Fibroblast of lung (primary cell): ENCODE measurements at regions not wholly inside any gene's neighbourhood (a gene's known extent, or its start where the extent isn't known, plus 50 kb on each side); places are given as distances from the start of the nearest gene placed in this dataset.
A peak's percentile ranks its signal among the peaks of the same experiment; 100 is the strongest.

Experiments used
- DNase-seq, 2 donors: peaks; one replicate each; pipeline versions ENCODE4 v3.0.0 to v3.0.0-alpha.2; 2010; ENCODE audit warnings: low read depth in 2 of 2
- H2AFZ ChIP-seq: 2 replicates; pipeline ENCODE4 v1.5.1; 2012; ENCODE audit warnings: low read length, control low read depth, inconsistent platforms
- H3K27ac ChIP-seq: 2 replicates; pipeline ENCODE4 v1.5.1; 2011; ENCODE audit warnings: low read length, control low read depth; ENCODE audit not compliant: insufficient read depth
- H3K27me3 ChIP-seq: 2 replicates; pipeline ENCODE4 v1.5.1; 2011; ENCODE audit warnings: mild to moderate bottlenecking, low read length; ENCODE audit not compliant: control insufficient read depth, insufficient read depth
- H3K36me3 ChIP-seq: 2 replicates; pipeline ENCODE4 v1.5.1; 2011; ENCODE audit warnings: low read length; ENCODE audit not compliant: control insufficient read depth, insufficient read depth
- H3K4me1 ChIP-seq: 2 replicates; pipeline ENCODE4 v1.5.1; 2011; ENCODE audit warnings: low read length; ENCODE audit not compliant: control insufficient read depth, insufficient read depth; ENCODE audit errors: extremely low read depth
- H3K4me2 ChIP-seq: 2 replicates; pipeline ENCODE4 v1.5.1; 2011; ENCODE audit warnings: low read length, control low read depth; ENCODE audit not compliant: insufficient read depth; ENCODE audit errors: extremely low read depth
- H3K4me3 ChIP-seq, 4 experiments: fragments of 200-600 bp in 1 of 4; sonication (generic) in 1 of 4; replicated peaks in 1 of 4; 2 replicates each; pipeline ENCODE4 v1.5.1; 2011 to 2016; ENCODE audit warnings: low read length in 4 of 4, low read depth in 3 of 4, mild to moderate bottlenecking in 3 of 4, control low read depth in 2 of 4, inconsistent platforms in 1 of 4, mixed read lengths in 1 of 4; ENCODE audit not compliant: insufficient read depth in 1 of 4; ENCODE audit errors: control extremely low read depth in 1 of 4
- H3K79me2 ChIP-seq: 2 replicates; pipeline ENCODE4 v1.5.1; 2012; ENCODE audit warnings: mild to moderate bottlenecking, low read length, inconsistent platforms; ENCODE audit not compliant: control insufficient read depth, insufficient read depth
- H3K9ac ChIP-seq: 2 replicates; pipeline ENCODE4 v1.5.1; 2011; ENCODE audit warnings: mild to moderate bottlenecking, low read length, control low read depth; ENCODE audit not compliant: insufficient read depth
- H3K9me3 ChIP-seq: 2 replicates; pipeline ENCODE4 v1.5.1; 2012; ENCODE audit warnings: low read depth, low read length; ENCODE audit not compliant: control insufficient read depth, insufficient read depth
- H4K20me1 ChIP-seq: 2 replicates; pipeline ENCODE4 v1.5.1; 2011; ENCODE audit warnings: low read length; ENCODE audit not compliant: control insufficient read depth, insufficient read depth; ENCODE audit errors: extremely low read depth
- CTCF ChIP-seq, 2 donors: IDR thresholded peaks in 1 of 2; conservative IDR thresholded peaks in 1 of 2; 1 replicate in 1 of 2; 2 replicates in 1 of 2; pipeline ENCODE4 v1.5.1; 2011 to 2012; ENCODE audit warnings: low read length in 2 of 2, control low read depth in 1 of 2, inconsistent platforms in 1 of 2, low read depth in 1 of 2, mild to moderate bottlenecking in 1 of 2
- EZH2 ChIP-seq: IDR thresholded peaks from 2 replicates; pipeline ENCODE4 v1.5.1; 2012; ENCODE audit warnings: low read length, control low read depth, mild to moderate bottlenecking; ENCODE audit errors: missing control alignments

GRCh38 chr7:92915348-92915747 lies 79.0 kb upstream of the CDK6 start:
- no peaks in the 10 kb centered on the region for H3K79me2 ChIP-seq
- H3K9me3 ChIP-seq: no peaks in the 10 kb centered on the region
- no peaks in the 10 kb centered on the region for H4K20me1 ChIP-seq
- no peaks in the 10 kb centered on the region for H3K36me3 ChIP-seq
- no peak overlapping the region for H3K9ac ChIP-seq
- no peak for DNase-seq
- no peak overlapping the region for H3K27ac ChIP-seq
- H3K4me3 ChIP-seq: no peak overlapping the region
- peaks cover 3% of the 10 kb centered on the region for H3K4me1 ChIP-seq
- no peaks in the 10 kb centered on the region for H3K27me3 ChIP-seq
- no peak overlapping the region for H3K4me2 ChIP-seq
- H2AFZ ChIP-seq: no peak overlapping the region
- no peak for TF ChIP-seq EZH2
- TF ChIP-seq CTCF (conservative IDR thresholded peaks at IDR 0.05 in 1 of 2, IDR thresholded peaks at IDR 0.05 in 1 of 2; ENCODE audit: low read depth in 1 of 2, low read length in 2 of 2): no peak

- TF ChIP-seq EZH2 (no peak), CTCF (conservative IDR thresholded peaks at IDR 0.05 in 1 of 2, IDR thresholded peaks at IDR 0.05 in 1 of 2; ENCODE audit: low read depth in 1 of 2, low read length in 2 of 2) (no peak)
- no peak overlapping the region for H3K4me2 ChIP-seq
- H3K27ac ChIP-seq: no peak overlapping the region
- no peaks in the 10 kb centered on the region for H3K9me3 ChIP-seq
- H4K20me1 ChIP-seq: no peaks in the 10 kb centered on the region
- no peak overlapping the region for H2AFZ ChIP-seq
- H3K36me3 ChIP-seq: no peaks in the 10 kb centered on the region
- peaks cover 3% of the 10 kb centered on the region for H3K4me1 ChIP-seq
- DNase-seq: peak in 1 of 2 donors; percentile 1
- no peaks in the 10 kb centered on the region for H3K27me3 ChIP-seq
- H3K9ac ChIP-seq: no peak overlapping the region
- H3K79me2 ChIP-seq: no peaks in the 10 kb centered on the region
- no peak overlapping the region for H3K4me3 ChIP-seq
Measured at GRCh38 chr7:92914645-92915044, 78.3 kb upstream of the CDK6 start.

GRCh38 chr7:92913849-92914248 lies 77.5 kb upstream of the CDK6 start:
- H4K20me1 ChIP-seq: no peaks in the 10 kb centered on the region
- H3K9me3 ChIP-seq: no peaks in the 10 kb centered on the region
- no peaks in the 10 kb centered on the region for H3K27me3 ChIP-seq
- no peaks in the 10 kb centered on the region for H3K36me3 ChIP-seq
- H3K4me3 ChIP-seq: no peak overlapping the region
- H2AFZ ChIP-seq: no peak overlapping the region
- H3K9ac ChIP-seq: no peak overlapping the region
- DNase-seq: no peak
- H3K79me2 ChIP-seq: no peaks in the 10 kb centered on the region
- H3K27ac ChIP-seq: no peak overlapping the region
- H3K4me1 ChIP-seq: peaks cover 3% of the 10 kb centered on the region
- TF ChIP-seq EZH2: no peak
- TF ChIP-seq CTCF (conservative IDR thresholded peaks at IDR 0.05 in 1 of 2, IDR thresholded peaks at IDR 0.05 in 1 of 2; ENCODE audit: low read depth in 1 of 2, low read length in 2 of 2): no peak
- no peak overlapping the region for H3K4me2 ChIP-seq
